ENCODE measurements at regions not wholly inside any gene's neighbourhood (a gene's known extent, or its start where the extent isn't known, plus 50 kb on each side); places are given as distances from the start of the nearest gene placed in this dataset.

DNA sequence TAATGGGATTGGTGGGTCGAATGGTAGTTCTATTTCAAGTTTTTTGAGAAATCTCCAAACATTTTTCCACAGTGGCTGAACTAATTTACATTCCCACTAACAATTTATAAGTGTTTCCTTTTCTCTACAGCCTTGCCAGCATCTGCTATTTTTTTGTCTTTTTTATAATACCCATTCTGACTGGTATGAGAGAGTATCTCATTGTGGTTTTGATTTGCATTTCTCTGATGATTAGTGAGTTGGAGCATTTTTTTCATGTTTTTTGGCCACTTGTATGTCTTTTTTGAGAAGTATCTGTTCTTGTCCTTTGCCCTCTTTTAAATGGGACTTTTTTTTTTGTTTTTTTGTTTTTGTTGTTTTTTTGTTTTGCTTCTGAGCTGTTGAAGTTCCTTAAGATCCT is 200.0 kb upstream of the GK2 start:
- intact Hi-C loops (cut with micrococcal nuclease): no loop called here
- H3K9me1 ChIP-seq (ENCODE audit: insufficient read depth, low read length): no peaks in the 10 kb centered on the region
- H2AK5ac ChIP-seq (ENCODE audit: low read depth, low read length): no peak overlapping the region
- H2BK5ac ChIP-seq (ENCODE audit: low read depth, low read length, poor library complexity, severe bottlenecking): no peak overlapping the region
- dilution Hi-C loops (cut with HindIII; ENCODE audit: low sequenced_read_pairs, unreplicated experiment): no loop called here
- H4K91ac ChIP-seq (ENCODE audit: insufficient read depth, low read depth, low read length): no peak overlapping the region
- H3K27me3 ChIP-seq (ENCODE audit: control insufficient read depth, insufficient read depth, low read length): no peaks in the 10 kb centered on the region; the same call in 1 of the 2 replicates
- no peak overlapping the region for H2BK15ac ChIP-seq (ENCODE audit: low read depth, low read length)
- no peak overlapping the region for H3K4me2 ChIP-seq (ENCODE audit: low read depth, low read length)
- no CpG with 5 or more reads among the region's 1 CpG for WGBS, 2 experiments (ENCODE audit: extremely low coverage in 2 of 2, insufficient read length in 1 of 2)
- BruUV-seq (replicated peaks): no TSS peak
- H2BK20ac ChIP-seq (ENCODE audit: low read depth, low read length): no peak overlapping the region
- POLR2A ChIA-PET (ENCODE audit: unreplicated experiment): no interaction called here
- H3K9me3 ChIP-seq (ENCODE audit: control insufficient read depth, insufficient read depth, low read length): no peaks in the 10 kb centered on the region
- no peak overlapping the region for H3K56ac ChIP-seq (ENCODE audit: extremely low read depth, insufficient read depth, low read length)
- H4K8ac ChIP-seq (ENCODE audit: low read depth in 2 of 2, low read length in 2 of 2): no peak overlapping the region
- TF ChIP-seq, protein P1, sequence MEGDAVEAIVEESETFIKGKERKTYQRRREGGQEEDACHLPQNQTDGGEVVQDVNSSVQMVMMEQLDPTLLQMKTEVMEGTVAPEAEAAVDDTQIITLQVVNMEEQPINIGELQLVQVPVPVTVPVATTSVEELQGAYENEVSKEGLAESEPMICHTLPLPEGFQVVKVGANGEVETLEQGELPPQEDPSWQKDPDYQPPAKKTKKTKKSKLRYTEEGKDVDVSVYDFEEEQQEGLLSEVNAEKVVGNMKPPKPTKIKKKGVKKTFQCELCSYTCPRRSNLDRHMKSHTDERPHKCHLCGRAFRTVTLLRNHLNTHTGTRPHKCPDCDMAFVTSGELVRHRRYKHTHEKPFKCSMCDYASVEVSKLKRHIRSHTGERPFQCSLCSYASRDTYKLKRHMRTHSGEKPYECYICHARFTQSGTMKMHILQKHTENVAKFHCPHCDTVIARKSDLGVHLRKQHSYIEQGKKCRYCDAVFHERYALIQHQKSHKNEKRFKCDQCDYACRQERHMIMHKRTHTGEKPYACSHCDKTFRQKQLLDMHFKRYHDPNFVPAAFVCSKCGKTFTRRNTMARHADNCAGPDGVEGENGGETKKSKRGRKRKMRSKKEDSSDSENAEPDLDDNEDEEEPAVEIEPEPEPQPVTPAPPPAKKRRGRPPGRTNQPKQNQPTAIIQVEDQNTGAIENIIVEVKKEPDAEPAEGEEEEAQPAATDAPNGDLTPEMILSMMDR (conservative IDR thresholded peaks at IDR 0.05; ENCODE audit: low read depth, low read length): no peak
- TF ChIP-seq MXI1 (IDR thresholded peaks at IDR 0.05; ENCODE audit: borderline replicate concordance, low read depth, low read length): no peak
- no peak for TF ChIP-seq CHD1 (IDR thresholded peaks at IDR 0.05; ENCODE audit: low read depth, low read length)
- TF ChIP-seq, protein P2, sequence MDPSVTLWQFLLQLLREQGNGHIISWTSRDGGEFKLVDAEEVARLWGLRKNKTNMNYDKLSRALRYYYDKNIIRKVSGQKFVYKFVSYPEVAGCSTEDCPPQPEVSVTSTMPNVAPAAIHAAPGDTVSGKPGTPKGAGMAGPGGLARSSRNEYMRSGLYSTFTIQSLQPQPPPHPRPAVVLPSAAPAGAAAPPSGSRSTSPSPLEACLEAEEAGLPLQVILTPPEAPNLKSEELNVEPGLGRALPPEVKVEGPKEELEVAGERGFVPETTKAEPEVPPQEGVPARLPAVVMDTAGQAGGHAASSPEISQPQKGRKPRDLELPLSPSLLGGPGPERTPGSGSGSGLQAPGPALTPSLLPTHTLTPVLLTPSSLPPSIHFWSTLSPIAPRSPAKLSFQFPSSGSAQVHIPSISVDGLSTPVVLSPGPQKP (IDR thresholded peaks at IDR 0.05; ENCODE audit: borderline replicate concordance, low read depth, low read length): no peak
- TF ChIP-seq POLR2A (IDR thresholded peaks at IDR 0.05; ENCODE audit: low read depth, low read length): no peak
- TF ChIP-seq SMC3 (IDR thresholded peaks at IDR 0.05; ENCODE audit: low read depth, low read length): no peak
- no peak for TF ChIP-seq RFX5 (IDR thresholded peaks at IDR 0.05; ENCODE audit: low read depth, low read length)
- TF ChIP-seq BHLHE40 (IDR thresholded peaks at IDR 0.05; ENCODE audit: low read depth, low read length): no peak
- no peak for TF ChIP-seq RCOR1 (IDR thresholded peaks at IDR 0.05; ENCODE audit: insufficient replicate concordance, low read length)
- TF ChIP-seq MAZ (IDR thresholded peaks at IDR 0.05; ENCODE audit: borderline replicate concordance, low read depth, low read length): no peak
- TF ChIP-seq, protein P3, sequence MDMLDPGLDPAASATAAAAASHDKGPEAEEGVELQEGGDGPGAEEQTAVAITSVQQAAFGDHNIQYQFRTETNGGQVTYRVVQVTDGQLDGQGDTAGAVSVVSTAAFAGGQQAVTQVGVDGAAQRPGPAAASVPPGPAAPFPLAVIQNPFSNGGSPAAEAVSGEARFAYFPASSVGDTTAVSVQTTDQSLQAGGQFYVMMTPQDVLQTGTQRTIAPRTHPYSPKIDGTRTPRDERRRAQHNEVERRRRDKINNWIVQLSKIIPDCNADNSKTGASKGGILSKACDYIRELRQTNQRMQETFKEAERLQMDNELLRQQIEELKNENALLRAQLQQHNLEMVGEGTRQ (IDR thresholded peaks at IDR 0.05; ENCODE audit: low read depth, low read length): no peak
- TF ChIP-seq MAFK (IDR thresholded peaks at IDR 0.05; ENCODE audit: low read depth, low read length): no peak
- TF ChIP-seq RAD21 (IDR thresholded peaks at IDR 0.05; ENCODE audit: low read length): no peak
- TF ChIP-seq FOS (IDR thresholded peaks at IDR 0.05; ENCODE audit: low read depth, low read length): no peak
- TF ChIP-seq NFE2L2 (IDR thresholded peaks at IDR 0.05; ENCODE audit: low read depth, low read length): no peak
- no peak for TF ChIP-seq CEBPB (IDR thresholded peaks at IDR 0.05; ENCODE audit: low read depth, low read length)
- no peak overlapping the region for H2AFZ ChIP-seq (replicated peaks; ENCODE audit: low read length, poor library complexity)
- DNase-seq (no peak), ATAC-seq (ENCODE audit: low read depth) (no peak)
- in situ Hi-C loops (cut with MboI; ENCODE audit: low sequenced_read_pairs): no loop called here
- no peaks in the 10 kb centered on the region for H3K36me3 ChIP-seq (ENCODE audit: control insufficient read depth, insufficient read depth, low read length)
- no peak overlapping the region for H3K18ac ChIP-seq (ENCODE audit: low read depth, low read length)
- H3K79me1 ChIP-seq (ENCODE audit: low read depth in 1 of 2, low read length in 2 of 2): no peaks in the 10 kb centered on the region
- no peak overlapping the region for H2BK120ac ChIP-seq (ENCODE audit: low read depth, low read length)
- no peak overlapping the region for H3K9ac ChIP-seq (ENCODE audit: low read depth, low read length)
- CTCF ChIA-PET: interaction anchor here (0.9 kb wide), 1 partner anchor 18 kb away, joined by 3 read pairs; no protein-coding TSS in a partner anchor
- H3K14ac ChIP-seq (replicated peaks; ENCODE audit: low read depth, low read length): no peak overlapping the region
- no peak overlapping the region for H2AK9ac ChIP-seq (replicated peaks; ENCODE audit: low read depth, low read length, poor library complexity)
- H3K23ac ChIP-seq (ENCODE audit: low read depth, low read length): no peak overlapping the region
- no peak overlapping the region for H3K27ac ChIP-seq (ENCODE audit: insufficient read depth, low read length)
- H3K4me1 ChIP-seq (ENCODE audit: control insufficient read depth, insufficient read depth, low read length): no peaks in the 10 kb centered on the region
- H4K5ac ChIP-seq (ENCODE audit: low read depth, low read length): no peak overlapping the region
- H3K4ac ChIP-seq (ENCODE audit: low read depth, low read length): no peak overlapping the region
- no peak overlapping the region for H3K4me3 ChIP-seq (ENCODE audit: insufficient read depth, low read depth, low read length)
- H4K20me1 ChIP-seq (ENCODE audit: insufficient read depth, low read length): no peaks in the 10 kb centered on the region

Data from IMR-90 (cell line).